Skeletal muscle satellite cell (primary cell): ENCODE measurements at regions not wholly inside any gene's neighbourhood (a gene's known extent, or its start where the extent isn't known, plus 50 kb on each side); places are given as distances from the start of the nearest gene placed in this dataset.
"Not testable (repeated sequence)": the region's sequence is repeated elsewhere in the genome, so short reads cannot be mapped to it uniquely, and the experiment has no call there.

Source experiments
- H3K27me3 ChIP-seq: 2 replicates; pipeline ENCODE4 v1.7.0; 2013; ENCODE audit warnings: low read length; ENCODE audit not compliant: control insufficient read depth, insufficient read depth
- H3K36me3 ChIP-seq: 2 replicates; pipeline ENCODE4 v1.7.0; 2013; ENCODE audit warnings: mild to moderate bottlenecking, control low read depth, low read length; ENCODE audit not compliant: insufficient read depth
- H3K4me1 ChIP-seq: 2 replicates; pipeline ENCODE4 v1.7.0; 2013; ENCODE audit warnings: low read length; ENCODE audit not compliant: control insufficient read depth, insufficient read depth
- H3K4me2 ChIP-seq: 2 replicates; pipeline ENCODE4 v1.7.0; 2013; ENCODE audit warnings: mild to moderate bottlenecking, low read length
- H3K4me3 ChIP-seq: 2 replicates; pipeline ENCODE4 v1.7.0; 2013; ENCODE audit warnings: low read length
- H3K9ac ChIP-seq: 2 replicates; pipeline ENCODE4 v1.7.0; 2013; ENCODE audit warnings: mild to moderate bottlenecking, low read depth, low read length, moderate library complexity
- H3K9me3 ChIP-seq: replicated peaks from 2 replicates; pipeline ENCODE4 v1.7.0; 2013; ENCODE audit warnings: mild to moderate bottlenecking, control low read depth, low read length

GRCh38 chr18:55988537-55988936 lies 400.5 kb upstream of the TCF4 start:
- Histone ChIP-seq H3K4me2 (no peak overlapping the region), H3K9me3 (no peaks in the 10 kb centered on the region), H3K27me3 (no peaks in the 10 kb centered on the region), H3K4me3 (no peak overlapping the region), H3K4me1 (no peaks in the 10 kb centered on the region), H3K9ac (no peak overlapping the region), H3K36me3 (no peaks in the 10 kb centered on the region)

- Histone ChIP-seq H3K4me1 (peaks cover 5% of the 10 kb centered on the region), H3K27me3 (no peaks in the 10 kb centered on the region), H3K4me2 (peak overlapping the region; percentile 23), H3K9ac (no peak overlapping the region), H3K4me3 (no peak overlapping the region), H3K36me3 (no peaks in the 10 kb centered on the region), H3K9me3 (no peaks in the 10 kb centered on the region)
These were observed 395.4 kb upstream of the TCF4 start for GRCh38 chr18:55983433-55983832.

- Histone ChIP-seq H3K9me3 (no peaks in the 10 kb centered on the region), H3K4me1 (peaks cover 5% of the 10 kb centered on the region), H3K27me3 (no peaks in the 10 kb centered on the region), H3K9ac (no peak overlapping the region), H3K36me3 (no peaks in the 10 kb centered on the region), H3K4me2 (peak overlapping the region; percentile 23), H3K4me3 (no peak overlapping the region)
These were observed 395.0 kb upstream of the TCF4 start for GRCh38 chr18:55982992-55983391.

GRCh38 chr18:55981712-55982475 lies 393.9 kb upstream of the TCF4 start:
- Histone ChIP-seq H3K9me3 (no peaks in the 10 kb centered on the region), H3K36me3 (no peaks in the 10 kb centered on the region), H3K9ac (no peak overlapping the region), H3K4me1 (peaks cover 5% of the 10 kb centered on the region), H3K27me3 (no peaks in the 10 kb centered on the region), H3K4me2 (no peak overlapping the region), H3K4me3 (no peak overlapping the region)

GRCh38 chr18:55974521-55974920 lies 386.5 kb upstream of the TCF4 start:
- Histone ChIP-seq H3K4me2 (no peak overlapping the region), H3K4me3 (no peak overlapping the region), H3K36me3 (no peaks in the 10 kb centered on the region), H3K9ac (no peak overlapping the region), H3K4me1 (no peaks in the 10 kb centered on the region), H3K27me3 (no peaks in the 10 kb centered on the region), H3K9me3 (no peaks in the 10 kb centered on the region)

DNA sequence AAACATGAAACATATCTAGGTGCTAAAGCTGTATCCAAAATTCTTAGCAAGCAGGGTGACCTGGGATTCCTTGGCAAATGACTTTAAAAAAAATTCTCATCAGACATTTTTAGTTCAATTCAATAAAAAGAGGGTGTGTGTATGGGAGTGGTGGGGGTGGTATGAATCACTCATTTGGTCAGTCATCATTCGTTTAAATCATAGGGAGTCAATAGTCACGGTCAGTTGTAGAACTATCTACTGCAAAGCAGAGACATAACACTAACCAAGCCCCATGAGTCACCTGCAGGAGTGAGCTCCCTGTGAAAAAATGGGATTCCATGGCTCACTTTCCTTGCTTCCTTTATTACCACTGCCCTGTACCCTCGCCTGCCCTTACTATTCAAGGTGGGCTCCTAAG lies 380.6 kb upstream of the TCF4 start:
- H3K4me3 ChIP-seq = no peak overlapping the region
- no peaks in the 10 kb centered on the region for H3K27me3 ChIP-seq
- no peaks in the 10 kb centered on the region for H3K4me1 ChIP-seq
- H3K4me2 ChIP-seq = no peak overlapping the region
- H3K9ac ChIP-seq = no peak overlapping the region
- H3K9me3 ChIP-seq = no peaks in the 10 kb centered on the region
- H3K36me3 ChIP-seq = no peaks in the 10 kb centered on the region

- Histone ChIP-seq H3K36me3 (no peaks in the 10 kb centered on the region), H3K9me3 (no peaks in the 10 kb centered on the region), H3K4me1 (no peaks in the 10 kb centered on the region), H3K4me2 (no peak overlapping the region), H3K4me3 (no peak overlapping the region), H3K27me3 (no peaks in the 10 kb centered on the region), H3K9ac (no peak overlapping the region)
These were observed 379.0 kb upstream of the TCF4 start for GRCh38 chr18:55967019-55967418.

GRCh38 chr18:55964171-55964570 lies 376.2 kb upstream of the TCF4 start:
- H3K9me3 ChIP-seq = no peaks in the 10 kb centered on the region
- no peaks in the 10 kb centered on the region for H3K36me3 ChIP-seq
- no peak overlapping the region for H3K9ac ChIP-seq
- no peak overlapping the region for H3K4me3 ChIP-seq
- H3K4me2 ChIP-seq = no peak overlapping the region
- no peaks in the 10 kb centered on the region for H3K27me3 ChIP-seq
- H3K4me1 ChIP-seq = no peaks in the 10 kb centered on the region

GRCh38 chr18:55953326-55953725 lies 365.3 kb upstream of the TCF4 start:
- Histone ChIP-seq H3K27me3 (no peaks in the 10 kb centered on the region), H3K36me3 (no peaks in the 10 kb centered on the region), H3K9me3 (no peaks in the 10 kb centered on the region), H3K4me1 (no peaks in the 10 kb centered on the region), H3K4me3 (no peak overlapping the region), H3K4me2 (no peak overlapping the region), H3K9ac (no peak overlapping the region)

DNA sequence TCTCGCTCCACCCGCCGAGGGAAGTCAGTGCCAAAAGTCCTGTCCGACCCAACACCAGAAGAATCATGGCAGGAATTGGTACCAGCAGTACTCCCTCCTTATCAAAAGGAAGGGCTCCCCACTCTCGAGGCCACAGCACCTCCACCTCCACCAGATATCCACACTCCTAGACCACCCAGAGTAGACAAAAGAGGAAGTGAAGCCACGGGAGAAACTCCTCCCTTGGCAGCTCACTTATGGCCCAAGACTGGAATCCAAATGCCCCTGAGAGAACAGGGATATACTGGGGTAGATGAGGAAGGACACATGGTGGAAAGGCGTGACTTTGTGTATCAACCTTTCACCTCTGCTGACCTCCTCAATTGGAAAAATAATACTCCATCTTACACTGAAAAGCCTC lies 363.7 kb upstream of the TCF4 start:
- H3K4me3 ChIP-seq, H3K27me3 ChIP-seq, H3K36me3 ChIP-seq, H3K9me3 ChIP-seq, H3K9ac ChIP-seq, H3K4me2 ChIP-seq, H3K4me1 ChIP-seq: not testable (repeated sequence)

GRCh38 chr18:55950379-55951166 lies 362.6 kb upstream of the TCF4 start:
- no peaks in the 10 kb centered on the region for H3K9me3 ChIP-seq
- no peaks in the 10 kb centered on the region for H3K27me3 ChIP-seq
- H3K4me2 ChIP-seq = no peak overlapping the region

DNA sequence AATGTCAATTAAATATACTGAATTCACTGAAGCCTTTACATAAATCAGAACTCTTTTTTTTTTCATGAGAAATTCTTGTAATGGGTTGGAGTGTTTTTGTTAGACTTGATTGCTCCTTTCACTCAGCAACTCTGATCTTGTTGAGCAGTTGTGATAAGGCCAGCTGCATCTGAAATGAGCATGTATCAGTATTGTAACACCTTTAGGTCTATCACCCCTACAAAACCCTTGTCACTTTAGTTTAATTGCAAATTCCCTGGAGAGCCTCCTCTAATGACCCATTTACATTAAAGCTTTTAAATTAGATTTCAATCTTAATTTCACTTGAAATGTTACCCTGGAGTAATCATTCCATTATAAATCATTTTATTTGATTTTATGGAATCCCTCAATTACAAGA lies 346.8 kb upstream of the TCF4 start:
- H3K27me3 ChIP-seq = no peaks in the 10 kb centered on the region
- no peak overlapping the region for H3K4me2 ChIP-seq
- no peaks in the 10 kb centered on the region for H3K36me3 ChIP-seq
- H3K4me1 ChIP-seq = no peaks in the 10 kb centered on the region
- no peak overlapping the region for H3K9ac ChIP-seq
- H3K4me3 ChIP-seq = no peak overlapping the region
- H3K9me3 ChIP-seq = no peaks in the 10 kb centered on the region

More at GRCh38 chr18:55950379-55951166, 362.6 kb upstream of the TCF4 start:
- no peaks in the 10 kb centered on the region for H3K4me1 ChIP-seq
- H3K4me3 ChIP-seq = no peak overlapping the region
- H3K36me3 ChIP-seq = no peaks in the 10 kb centered on the region
- H3K9ac ChIP-seq = no peak overlapping the region
